ENCODE measurements at regions not wholly inside any gene's neighbourhood (a gene's known extent, or its start where the extent isn't known, plus 50 kb on each side); places are given as distances from the start of the nearest gene placed in this dataset.

GRCh38 chr17:70319516-70319915, 150.2 kb downstream of the KCNJ2 start:
- Histone ChIP-seq H3K36me3 (replicated peaks; ENCODE audit: insufficient read depth, low read depth) (no peaks in the 10 kb centered on the region), H3K4me2 (no peak overlapping the region), H3K27ac (no peak overlapping the region), H3K4me3 (no peak overlapping the region), H2AFZ (no peak overlapping the region), H3K9me2 (replicated peaks; ENCODE audit: insufficient read depth) (no peaks in the 10 kb centered on the region), H3K9me3 (ENCODE audit: low read depth) (no peaks in the 10 kb centered on the region), H3K79me2 (no peaks in the 10 kb centered on the region), H4K20me1 (ENCODE audit: insufficient read depth, poor library complexity, severe bottlenecking) (no peaks in the 10 kb centered on the region), H3K27me3 (no peaks in the 10 kb centered on the region), H3K4me1 (ENCODE audit: insufficient read depth) (no peaks in the 10 kb centered on the region)
- no peak for TF ChIP-seq EZH2phosphoT487 (IDR thresholded peaks at IDR 0.05; ENCODE audit: low read depth, severe bottlenecking, unreplicated experiment)
- no peak for TF ChIP-seq EZH2 (IDR thresholded peaks at IDR 0.05; ENCODE audit: borderline replicate concordance)
- no peak for TF ChIP-seq CTCF (IDR thresholded peaks at IDR 0.05; ENCODE audit: poor library complexity)
- no peak for DNase-seq (ENCODE audit: low spot score)
- WGBS (ENCODE audit: low lambda C conversion rate, missing lambda C conversion rate), result 72% methylated on average over 3 of the region's 3 CpGs

GRCh38 chr17:70320673-70321345, 151.5 kb downstream of the KCNJ2 start:
- no peaks in the 10 kb centered on the region for H3K4me1 ChIP-seq (ENCODE audit: insufficient read depth)
- no peaks in the 10 kb centered on the region for H3K36me3 ChIP-seq (replicated peaks; ENCODE audit: insufficient read depth, low read depth)
- WGBS (ENCODE audit: low lambda C conversion rate, missing lambda C conversion rate), result 74% methylated on average over 5 of the region's 5 CpGs
- no peaks in the 10 kb centered on the region for H3K9me2 ChIP-seq (replicated peaks; ENCODE audit: insufficient read depth)
- H3K27ac ChIP-seq, result no peak overlapping the region
- H3K4me2 ChIP-seq, result no peak overlapping the region
- no peaks in the 10 kb centered on the region for H3K27me3 ChIP-seq
- H3K9me3 ChIP-seq (ENCODE audit: low read depth), result no peaks in the 10 kb centered on the region
- no peaks in the 10 kb centered on the region for H4K20me1 ChIP-seq (ENCODE audit: insufficient read depth, poor library complexity, severe bottlenecking)
- peak; percentile 27 for DNase-seq (ENCODE audit: low spot score)
- H3K79me2 ChIP-seq, result no peaks in the 10 kb centered on the region
- H2AFZ ChIP-seq, result no peak overlapping the region
- TF ChIP-seq EZH2phosphoT487 (IDR thresholded peaks at IDR 0.05; ENCODE audit: low read depth, severe bottlenecking, unreplicated experiment) (no peak), CTCF (IDR thresholded peaks at IDR 0.05; ENCODE audit: poor library complexity) (no peak), EZH2 (IDR thresholded peaks at IDR 0.05; ENCODE audit: borderline replicate concordance) (no peak)
- no peak overlapping the region for H3K4me3 ChIP-seq

GRCh38 chr17:70321352-70321751, 152.0 kb downstream of the KCNJ2 start:
- no peaks in the 10 kb centered on the region for H3K79me2 ChIP-seq
- WGBS (ENCODE audit: low lambda C conversion rate, missing lambda C conversion rate), result 90% methylated on average over 4 of the region's 4 CpGs
- no peaks in the 10 kb centered on the region for H4K20me1 ChIP-seq (ENCODE audit: insufficient read depth, poor library complexity, severe bottlenecking)
- H3K36me3 ChIP-seq (replicated peaks; ENCODE audit: insufficient read depth, low read depth), result no peaks in the 10 kb centered on the region
- no peak overlapping the region for H3K4me2 ChIP-seq
- no peaks in the 10 kb centered on the region for H3K9me2 ChIP-seq (replicated peaks; ENCODE audit: insufficient read depth)
- TF ChIP-seq EZH2phosphoT487 (IDR thresholded peaks at IDR 0.05; ENCODE audit: low read depth, severe bottlenecking, unreplicated experiment) (no peak), EZH2 (IDR thresholded peaks at IDR 0.05; ENCODE audit: borderline replicate concordance) (no peak), CTCF (IDR thresholded peaks at IDR 0.05; ENCODE audit: poor library complexity) (no peak)
- no peaks in the 10 kb centered on the region for H3K4me1 ChIP-seq (ENCODE audit: insufficient read depth)
- H2AFZ ChIP-seq, result no peak overlapping the region
- no peak for DNase-seq (ENCODE audit: low spot score)
- H3K9me3 ChIP-seq (ENCODE audit: low read depth), result no peaks in the 10 kb centered on the region
- no peak overlapping the region for H3K4me3 ChIP-seq
- H3K27me3 ChIP-seq, result no peaks in the 10 kb centered on the region
- no peak overlapping the region for H3K27ac ChIP-seq

All from hepatocyte (in vitro differentiated cells).